HG02885 (cell line): ENCODE measurements at regions not wholly inside any gene's neighbourhood (a gene's known extent, or its start where the extent isn't known, plus 50 kb on each side); places are given as distances from the start of the nearest gene placed in this dataset.
"Not testable (repeated sequence)": the region's sequence is repeated elsewhere in the genome, so short reads cannot be mapped to it uniquely, and the experiment has no call there.

Source experiments
- ATAC-seq: cut with Tn5 transposase; IDR thresholded peaks from one replicate; pipeline ENCODE4 v1.9.1; 2021; ENCODE audit warnings: mild to moderate bottlenecking; ENCODE audit not compliant: unreplicated experiment, poor library complexity

DNA sequence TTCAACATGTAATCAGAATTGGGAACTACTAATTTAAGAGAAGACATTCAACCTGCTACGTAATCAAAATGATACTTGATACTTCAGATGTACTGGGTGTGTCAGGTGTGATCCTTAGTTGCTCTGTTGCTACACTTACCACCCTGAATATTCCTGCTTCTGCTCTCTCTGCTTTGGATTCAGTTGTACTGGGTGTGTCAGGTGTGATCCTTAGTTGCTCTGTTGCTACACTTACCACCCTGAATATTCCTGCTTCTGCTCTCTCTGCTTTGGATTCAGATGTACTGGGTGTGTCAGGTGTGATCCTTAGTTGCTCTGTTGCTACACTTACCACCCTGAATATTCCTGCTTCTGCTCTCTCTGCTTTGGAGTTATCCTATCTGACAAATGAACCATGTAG, 290.2 kb downstream of the RAB38 start:
- not testable (repeated sequence) for ATAC-seq

DNA sequence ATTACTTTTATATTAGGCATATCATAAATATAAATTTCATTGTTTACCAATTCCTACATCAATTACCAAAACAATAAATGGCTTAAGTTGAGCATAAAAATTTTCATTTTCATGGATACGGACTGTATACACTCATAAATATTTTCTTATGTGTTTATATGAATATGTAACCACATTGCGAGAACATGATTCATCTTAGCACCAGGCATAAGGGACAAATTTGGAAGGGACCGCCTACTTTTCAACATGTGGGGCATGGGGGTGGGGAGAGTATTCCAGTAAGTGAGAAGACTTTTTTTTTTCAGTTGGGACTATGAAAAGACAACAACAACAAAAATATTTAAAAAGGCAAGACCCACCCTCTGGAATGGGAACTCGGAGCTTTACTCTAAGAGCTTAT, 296.1 kb downstream of the RAB38 start:
- no peak for ATAC-seq

DNA sequence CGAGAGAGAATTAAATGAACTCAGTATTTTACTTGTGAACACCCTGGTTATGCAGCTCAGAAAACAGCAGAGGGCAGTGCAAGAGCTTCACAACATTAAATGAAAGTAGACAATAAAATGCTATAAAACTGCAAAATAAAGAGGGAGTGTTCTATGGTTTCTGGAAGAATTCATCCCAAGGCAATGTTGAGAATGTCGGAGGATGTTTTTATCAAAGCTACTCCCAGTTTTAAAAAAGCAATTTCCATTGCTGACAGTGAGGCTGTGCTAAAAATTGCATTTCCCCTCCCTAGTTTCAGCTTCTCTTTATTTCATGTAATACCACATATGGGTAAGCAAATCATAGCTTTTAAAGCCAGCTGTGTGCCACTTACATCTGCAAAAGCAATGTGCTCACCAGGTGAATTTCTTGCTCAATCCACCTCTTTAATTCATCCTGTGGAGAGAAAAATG, 296.8 kb downstream of the RAB38 start:
- no peak for ATAC-seq

DNA sequence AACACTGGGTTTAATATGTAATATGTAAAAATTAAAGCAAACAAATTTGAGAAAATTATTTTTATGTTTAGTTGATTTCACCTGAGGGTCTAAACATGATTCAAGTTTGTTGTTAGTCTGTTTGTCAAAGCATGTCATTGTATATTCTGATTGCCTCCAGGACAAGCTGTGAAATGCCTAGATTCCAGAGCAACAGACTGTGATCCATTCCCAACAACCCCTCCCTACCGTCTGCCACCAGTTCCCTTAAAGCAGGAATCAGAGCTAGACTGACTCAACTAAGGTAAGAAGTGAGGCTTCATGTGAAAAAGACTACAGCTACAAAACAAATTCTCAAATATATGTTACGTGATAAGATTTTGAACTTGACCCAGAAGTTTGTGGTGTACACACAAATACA, 304.2 kb downstream of the RAB38 start:
- ATAC-seq: no peak

DNA sequence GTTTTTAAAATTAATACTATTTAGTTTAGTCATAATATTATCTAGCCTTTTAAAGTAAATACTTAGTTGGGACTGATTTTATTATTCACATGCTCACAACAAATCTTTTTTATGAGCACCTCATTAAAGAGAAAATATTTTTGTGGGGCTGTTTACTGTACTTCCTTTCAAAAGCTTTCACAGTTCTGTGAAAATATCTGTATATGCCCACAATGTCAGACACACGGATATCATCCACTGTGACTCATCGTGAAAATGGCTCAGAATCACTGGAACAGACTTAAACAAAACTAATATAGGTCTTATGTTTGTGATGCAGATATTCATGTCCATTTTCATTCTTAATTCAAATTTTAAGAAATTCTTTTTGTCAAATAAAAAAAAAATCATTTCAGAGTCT, 305.2 kb downstream of the RAB38 start:
- ATAC-seq: no peak

DNA sequence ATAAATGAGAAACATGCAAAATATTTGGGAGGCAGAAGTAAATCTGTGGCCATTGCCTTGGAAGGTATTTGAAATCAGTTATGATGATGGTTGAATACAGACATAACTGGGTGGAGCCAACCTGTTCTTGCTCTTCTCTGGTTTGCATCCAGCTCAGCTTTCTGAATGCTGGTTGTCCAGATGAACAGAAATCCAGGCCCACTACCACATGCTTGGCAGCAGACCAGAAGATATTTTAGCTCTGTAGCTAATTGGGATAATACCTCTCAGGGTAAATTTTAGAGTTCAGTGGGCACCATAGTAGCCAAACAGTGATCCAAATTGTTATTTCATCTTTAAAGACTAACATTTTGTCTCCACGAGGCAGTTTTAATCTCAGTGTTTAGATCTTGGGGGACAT, 308.3 kb downstream of the RAB38 start:
- ATAC-seq: no peak

DNA sequence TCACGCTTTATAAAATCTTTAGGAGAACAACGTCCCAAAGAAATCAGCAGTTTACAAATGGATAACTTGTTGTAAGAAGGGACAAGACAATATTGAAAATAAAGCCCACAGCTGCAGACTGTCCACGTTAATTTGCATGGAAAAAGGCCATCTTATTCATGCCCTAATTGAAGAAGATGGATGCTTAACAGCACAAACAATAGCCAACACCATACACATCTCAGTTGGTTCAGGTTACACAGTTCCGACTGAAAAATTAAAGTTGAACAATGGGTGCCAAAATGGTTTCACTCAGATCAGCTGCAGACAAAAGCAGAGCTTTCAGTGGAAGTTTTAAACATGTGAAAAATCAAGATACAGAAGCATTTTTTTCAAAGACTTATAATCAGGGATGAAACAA, 314.2 kb downstream of the RAB38 start:
- no peak for ATAC-seq

DNA sequence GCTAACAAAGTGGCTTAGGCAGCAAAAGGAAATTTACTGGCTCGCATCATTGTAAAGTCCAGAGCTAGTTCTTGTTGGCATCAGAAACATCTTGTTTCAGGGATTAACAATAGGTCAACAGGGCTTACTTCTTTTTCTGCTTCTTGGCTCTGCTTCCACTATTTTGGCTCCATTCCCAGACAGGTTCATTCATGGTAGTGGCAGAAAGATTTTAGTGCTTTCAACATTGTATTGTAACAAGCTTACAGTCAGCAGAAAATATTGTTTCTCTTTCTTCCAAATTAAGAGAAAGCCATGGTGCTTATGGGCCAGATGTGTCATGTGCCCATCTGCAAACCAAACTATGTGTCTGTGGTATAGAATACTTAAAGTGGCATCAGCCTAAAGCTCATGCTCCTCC, 315.6 kb downstream of the RAB38 start:
- no peak for ATAC-seq

DNA sequence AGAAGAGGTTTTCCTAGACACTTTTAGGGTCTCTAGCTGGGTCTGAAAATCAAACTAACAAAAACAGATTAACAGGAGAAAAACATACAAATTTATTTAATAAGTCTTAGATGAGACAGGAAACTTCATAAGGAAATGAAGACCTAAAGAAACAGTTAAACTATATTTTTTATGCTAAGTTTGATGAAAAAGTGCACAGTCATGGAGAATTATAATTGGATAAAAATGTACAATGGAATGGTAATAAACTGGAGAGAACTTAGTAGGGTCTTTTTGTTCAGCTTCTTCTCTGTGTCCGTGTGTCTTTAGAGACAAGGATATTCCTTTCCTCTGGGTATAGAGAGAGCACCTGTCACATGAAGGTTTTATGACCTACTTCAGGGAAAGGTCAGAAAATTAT, 323.4 kb downstream of the RAB38 start:
- ATAC-seq: no peak

DNA sequence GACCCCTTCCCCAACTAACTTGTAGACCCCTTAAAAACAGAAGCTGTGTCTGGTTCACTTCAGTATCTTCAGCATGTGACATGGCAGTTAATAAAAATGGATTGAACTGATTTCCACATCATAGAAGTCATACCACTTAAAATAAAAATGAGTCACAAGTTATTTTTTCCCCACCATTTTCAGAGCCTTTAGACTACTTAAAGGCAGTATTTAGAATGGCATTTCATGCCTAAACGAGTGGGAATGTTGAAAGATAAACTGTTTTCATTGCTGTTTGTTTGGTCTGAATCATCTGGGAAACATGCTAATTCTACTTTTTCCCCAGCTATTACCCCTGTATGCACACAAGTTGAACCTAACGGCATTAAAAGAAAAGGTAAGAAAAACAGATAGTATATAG, 324.0 kb downstream of the RAB38 start:
- ATAC-seq: no peak

DNA sequence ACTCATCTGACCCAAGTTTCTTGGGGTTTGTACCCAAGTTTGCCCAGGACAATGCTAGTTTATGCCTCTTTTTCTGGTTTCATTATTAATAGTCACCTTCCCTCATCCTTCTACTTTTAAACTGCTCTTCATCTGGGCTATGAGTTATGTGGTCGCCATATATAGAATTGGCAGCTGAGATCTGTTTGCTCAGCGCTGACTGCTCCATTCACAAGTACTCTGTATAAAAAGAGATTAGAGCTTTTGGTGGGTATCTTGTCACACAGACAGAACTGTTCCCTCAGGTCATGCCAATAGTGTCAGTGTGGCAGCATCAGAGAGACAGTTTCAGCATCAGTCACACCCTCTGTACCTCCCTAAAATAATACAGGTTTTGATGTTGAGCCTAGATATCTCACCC, 326.0 kb downstream of the RAB38 start:
- no peak for ATAC-seq

DNA sequence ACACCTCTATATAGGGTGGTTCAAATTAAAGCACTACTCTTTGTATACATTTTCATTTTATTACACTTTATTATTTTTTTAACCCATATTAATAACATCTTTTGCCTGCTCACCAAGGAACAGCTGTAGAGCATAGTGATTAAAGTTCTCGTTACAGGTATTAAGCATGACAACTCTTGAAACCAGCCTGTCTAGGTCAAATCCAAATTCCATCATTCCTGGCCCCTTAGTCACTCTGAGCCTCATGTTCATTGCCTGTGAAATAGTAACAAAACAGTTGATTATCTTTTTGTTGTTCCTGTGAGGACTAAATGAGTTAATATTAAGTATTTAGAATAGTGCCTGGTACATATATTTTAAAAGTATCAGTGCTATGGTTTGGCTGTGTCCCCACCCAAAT, 334.5 kb downstream of the RAB38 start:
- no peak for ATAC-seq

DNA sequence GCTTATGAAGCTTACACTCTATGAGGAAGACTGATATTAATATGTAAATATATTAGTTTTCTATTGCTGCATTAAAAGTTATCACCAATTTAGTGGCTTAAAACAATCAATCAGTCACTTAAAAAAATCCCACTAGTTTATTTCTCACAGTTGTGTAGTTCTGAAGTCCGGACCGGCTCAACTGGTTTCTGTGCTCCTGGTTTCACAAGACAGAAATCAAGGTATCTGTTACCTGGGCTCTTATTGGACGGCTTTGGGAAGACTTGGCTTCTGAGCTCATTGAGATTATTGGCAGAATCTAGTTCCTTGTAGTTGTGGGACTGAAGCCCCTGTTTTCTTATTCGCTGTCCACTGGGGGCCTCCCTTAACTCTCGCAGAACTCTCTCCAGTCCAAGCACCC, 343.0 kb downstream of the RAB38 start:
- ATAC-seq: no peak

DNA sequence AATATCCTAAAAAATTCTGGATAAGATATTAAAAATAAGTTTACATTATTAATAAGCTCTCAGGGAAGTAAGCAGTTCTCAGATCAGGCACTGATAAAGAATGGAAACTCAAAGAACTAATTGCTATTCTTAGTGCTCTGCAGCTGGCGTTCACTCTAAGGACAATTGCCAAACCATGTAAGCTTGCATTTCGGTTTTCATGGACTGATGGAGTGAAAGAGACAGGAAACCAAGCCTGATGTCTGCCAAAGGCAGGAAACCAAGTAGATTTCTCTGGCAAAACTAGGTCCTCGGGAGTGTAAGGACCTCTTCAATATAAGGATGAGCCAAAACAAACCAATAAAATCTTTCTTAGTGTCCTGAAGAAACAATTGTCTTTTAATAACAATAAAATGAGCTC, 355.2 kb downstream of the RAB38 start:
- no peak for ATAC-seq

DNA sequence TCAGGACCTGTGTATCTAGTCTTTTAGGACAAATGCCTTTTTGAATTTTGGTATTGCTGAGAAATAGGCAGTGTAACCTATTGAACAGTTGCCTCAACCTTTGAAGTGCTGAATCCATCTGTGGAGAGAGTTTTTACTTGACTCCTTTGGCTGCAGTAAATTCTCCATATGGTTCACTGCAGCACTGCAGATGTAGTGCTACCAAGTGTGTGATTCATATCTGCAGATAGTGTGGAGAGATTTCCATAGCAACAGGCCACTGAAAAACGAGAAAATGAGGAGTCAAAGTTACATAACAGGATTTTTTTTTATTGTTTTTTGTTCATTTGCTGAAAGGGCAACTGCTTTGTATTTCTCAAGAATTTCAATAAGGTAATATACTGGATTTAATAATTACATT, 356.1 kb downstream of the RAB38 start:
- no peak for ATAC-seq

DNA sequence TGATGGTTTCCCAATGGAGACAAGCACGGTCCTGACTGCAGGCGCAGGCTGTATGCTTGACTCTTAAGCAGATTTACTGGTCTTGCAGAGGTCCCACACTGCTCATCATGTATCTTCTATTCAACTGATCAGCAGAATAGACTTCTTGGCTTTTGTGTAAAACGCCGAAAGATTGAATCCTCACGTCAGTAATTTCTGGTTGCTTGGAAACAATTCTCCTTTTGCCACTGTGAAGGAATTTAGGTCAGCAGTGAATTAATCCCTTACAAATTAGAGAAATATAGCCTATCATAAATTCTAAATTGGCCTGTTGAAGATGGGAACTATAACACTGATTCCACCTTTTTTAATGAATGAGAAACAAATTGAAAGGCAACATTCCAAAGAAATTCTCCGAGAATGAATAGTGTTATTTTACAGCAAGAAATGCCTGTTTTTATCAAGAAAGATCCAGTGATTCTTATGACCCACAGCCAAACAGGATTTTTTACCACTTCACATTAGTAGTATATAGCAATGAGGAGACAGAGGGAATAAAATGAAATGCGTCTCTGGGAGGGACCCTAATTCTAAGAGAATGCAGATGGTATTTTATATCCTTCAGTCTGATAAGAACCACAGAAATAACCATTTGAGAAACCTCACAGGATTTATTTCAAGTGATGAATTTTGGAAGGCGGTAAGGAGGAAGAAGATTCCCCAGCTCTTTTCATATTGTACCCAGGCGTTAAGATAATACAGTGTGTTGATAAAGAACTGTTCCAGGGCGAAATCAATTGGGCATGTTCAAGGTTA, 362.5 kb downstream of the RAB38 start:
- no peak for ATAC-seq

DNA sequence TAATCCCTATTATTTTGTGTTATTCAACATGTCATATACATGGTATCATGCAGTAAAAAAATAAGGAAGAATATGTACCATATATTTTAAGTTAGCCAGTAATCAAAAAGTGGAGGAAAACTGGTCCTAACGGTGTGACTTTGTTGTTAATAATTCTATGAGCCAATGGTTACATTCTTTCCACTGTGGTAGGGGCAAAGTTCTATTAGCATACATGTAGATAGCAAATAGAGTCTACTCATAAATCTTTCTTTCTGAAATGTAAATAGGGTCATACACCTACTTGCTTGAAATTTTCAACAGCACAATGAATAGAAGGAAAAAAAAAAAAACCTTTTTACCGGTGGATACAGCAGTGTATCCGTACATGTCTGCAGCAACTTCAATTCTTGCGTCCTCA, 364.8 kb downstream of the RAB38 start:
- ATAC-seq: no peak

DNA sequence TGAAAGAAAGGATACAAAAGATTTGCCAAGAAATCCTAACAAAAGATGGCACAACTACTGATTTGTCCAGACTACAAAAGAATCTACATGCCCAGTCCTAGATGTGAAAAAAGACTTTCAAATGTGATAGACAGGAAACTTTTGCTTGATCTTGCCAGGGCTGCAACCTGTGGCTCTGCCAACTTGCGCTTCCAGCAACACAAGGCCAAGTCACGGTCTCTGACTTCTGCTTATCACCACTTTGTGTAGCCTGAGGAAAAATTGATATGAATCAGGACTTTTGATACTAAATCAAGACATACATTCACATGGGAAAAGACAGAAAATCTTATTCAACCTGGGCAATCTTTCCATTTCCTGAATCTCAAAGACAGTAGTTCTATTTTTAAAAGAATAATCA, 366.0 kb downstream of the RAB38 start:
- no peak for ATAC-seq

DNA sequence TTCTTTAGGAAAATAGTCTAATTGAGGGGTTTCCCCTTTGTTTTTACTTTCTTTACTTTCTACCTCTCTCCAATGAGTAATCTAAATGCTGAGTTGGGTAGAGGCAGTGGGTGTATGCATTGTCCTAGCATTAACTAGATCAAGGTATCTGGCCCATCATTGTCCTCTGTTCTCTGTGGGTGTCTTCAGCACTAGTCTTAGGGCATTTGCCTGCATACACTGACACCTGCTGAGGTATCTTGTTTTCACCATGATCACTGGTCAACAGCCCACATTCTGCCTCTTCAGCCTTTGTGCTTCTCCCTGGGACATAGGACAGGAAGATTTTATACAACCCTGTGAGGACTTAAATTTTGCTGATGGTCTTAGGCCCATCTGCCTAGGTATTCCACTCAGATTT, 371.1 kb downstream of the RAB38 start:
- ATAC-seq: no peak

DNA sequence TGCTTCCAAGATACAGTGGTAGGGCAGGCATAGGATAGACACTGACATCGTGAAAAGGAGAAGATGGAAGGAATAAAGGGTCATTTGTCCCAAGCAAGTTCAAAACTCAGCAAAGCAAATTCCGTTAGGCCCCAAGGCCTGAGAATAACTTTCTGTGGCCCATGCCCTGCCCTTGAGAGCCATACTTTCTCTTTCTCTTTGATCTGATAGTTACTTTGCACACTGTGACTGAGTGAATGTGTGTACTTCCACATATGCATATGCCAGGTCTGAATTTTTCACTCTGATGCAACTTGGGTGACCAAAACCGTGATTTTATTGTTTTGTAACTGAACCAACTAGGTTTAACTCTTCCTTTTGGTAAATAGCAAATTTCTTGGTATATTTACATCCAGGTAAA, 371.5 kb downstream of the RAB38 start:
- ATAC-seq: no peak

DNA sequence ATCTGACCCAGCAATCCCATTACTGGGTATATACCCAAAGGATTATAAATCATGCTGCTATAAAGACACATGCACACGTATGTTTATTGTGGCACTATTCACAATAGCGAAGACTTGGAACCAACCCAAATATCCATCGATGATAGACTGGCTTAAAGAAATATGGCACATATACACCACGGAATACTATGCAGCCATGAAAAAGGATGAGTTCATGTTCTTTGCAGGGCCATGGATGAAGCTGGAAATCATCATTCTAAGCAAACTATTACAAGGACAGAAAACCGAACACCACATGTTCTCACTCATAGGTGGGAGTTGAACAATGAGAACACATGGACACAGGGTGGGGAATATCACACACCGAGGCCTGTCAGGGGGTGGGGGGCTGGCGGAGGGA, 390.4 kb downstream of the RAB38 start:
- ATAC-seq: not testable (repeated sequence)

DNA sequence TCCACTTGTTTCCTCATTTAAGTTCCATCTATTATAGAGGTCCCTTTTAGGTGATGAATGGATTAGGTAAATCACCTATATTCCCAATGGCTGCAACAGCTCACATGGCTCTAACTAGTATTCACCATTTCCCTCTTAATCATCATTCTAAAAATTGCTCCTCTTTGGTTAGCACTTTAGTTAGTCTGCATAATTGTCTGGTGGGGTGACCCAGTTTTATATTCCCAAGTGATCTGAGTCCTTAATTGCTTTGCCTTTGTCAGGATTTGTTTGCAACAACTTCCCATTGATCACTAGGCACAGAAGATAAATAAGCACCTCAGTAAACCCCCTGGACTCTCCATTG, 395.2 kb downstream of the RAB38 start:
- no peak for ATAC-seq
